NCI-H774 (cell line): ENCODE measurements at regions not wholly inside any gene's neighbourhood (a gene's known extent, or its start where the extent isn't known, plus 50 kb on each side); places are given as distances from the start of the nearest gene placed in this dataset.

ENCODE experiments used
- DNase-seq: peaks from one replicate; lab custom pipeline; 2025; lab: John Stamatoyannopoulos, UW

DNA sequence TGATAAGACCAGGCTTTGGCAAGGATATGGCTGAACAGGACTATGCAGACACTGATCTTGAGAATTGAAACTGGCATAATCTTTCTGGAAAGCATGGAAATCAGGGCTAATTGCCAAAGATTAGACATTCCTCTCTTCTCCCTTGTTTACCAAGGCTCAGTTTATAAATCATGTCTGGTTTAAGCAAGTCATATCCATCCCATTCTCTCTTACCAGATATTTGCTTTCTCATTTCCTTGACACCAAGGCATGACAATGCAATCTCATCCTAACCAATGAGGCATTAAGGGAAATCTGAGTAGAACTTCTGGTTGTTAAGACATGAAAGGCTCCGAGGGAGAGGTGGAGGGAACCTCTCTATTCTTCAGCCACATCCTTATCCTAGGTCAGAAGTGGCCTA lies 110.3 kb upstream of the CEP85L start:
- no peak for DNase-seq

DNA sequence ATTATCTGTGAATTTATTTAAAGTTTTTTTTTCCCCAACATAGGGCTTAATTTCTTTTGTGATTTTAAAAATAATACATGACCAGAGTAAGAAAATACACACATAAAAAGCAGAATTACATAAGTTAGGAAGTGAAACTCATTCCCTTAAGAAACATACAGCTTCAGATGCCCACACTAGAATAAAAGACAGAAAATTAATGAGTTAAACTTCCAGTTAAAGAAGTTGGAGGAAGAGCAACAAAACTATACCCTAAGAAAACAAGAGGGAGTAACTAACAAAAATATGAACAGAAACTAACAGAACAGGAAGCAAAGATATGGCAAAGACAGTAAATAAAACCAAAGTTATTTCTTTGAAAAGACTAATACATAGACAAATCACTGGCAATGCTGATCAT lies 107.6 kb upstream of the CEP85L start:
- DNase-seq = no peak

DNA sequence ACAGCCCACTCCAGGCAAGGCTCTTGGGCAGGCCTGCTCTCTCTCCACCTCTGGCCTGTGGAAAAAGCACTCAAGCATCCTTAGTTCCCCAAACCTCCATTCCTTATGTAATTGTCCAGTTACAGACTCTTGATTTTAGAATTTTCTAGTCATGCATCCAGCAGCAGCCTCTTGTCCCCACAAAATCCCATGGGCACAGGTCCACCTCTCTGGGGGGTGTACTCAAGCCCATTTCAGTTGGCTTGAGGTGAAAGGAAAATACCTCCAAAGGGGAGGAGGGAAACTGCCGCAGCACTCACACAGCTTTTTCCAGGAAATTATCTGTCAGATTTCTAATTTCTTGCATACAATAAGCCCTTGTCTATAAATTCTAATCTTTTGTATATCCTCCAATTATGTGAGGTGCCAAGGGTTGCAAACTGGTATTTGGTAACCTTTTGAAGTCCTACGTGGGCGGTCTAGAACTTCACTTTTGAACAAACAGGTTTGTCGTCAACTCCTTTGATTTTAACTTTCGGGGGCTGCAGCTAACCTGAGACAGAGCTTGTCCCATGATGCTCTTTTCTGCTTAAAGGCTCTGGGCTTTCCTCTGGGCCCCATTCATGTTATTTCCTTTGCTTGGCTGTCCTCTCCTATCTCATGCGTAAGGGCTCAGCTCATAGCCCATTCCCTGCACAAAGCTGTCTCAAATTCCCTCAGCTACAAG lies 104.7 kb upstream of the CEP85L start:
- no peak for DNase-seq

DNA sequence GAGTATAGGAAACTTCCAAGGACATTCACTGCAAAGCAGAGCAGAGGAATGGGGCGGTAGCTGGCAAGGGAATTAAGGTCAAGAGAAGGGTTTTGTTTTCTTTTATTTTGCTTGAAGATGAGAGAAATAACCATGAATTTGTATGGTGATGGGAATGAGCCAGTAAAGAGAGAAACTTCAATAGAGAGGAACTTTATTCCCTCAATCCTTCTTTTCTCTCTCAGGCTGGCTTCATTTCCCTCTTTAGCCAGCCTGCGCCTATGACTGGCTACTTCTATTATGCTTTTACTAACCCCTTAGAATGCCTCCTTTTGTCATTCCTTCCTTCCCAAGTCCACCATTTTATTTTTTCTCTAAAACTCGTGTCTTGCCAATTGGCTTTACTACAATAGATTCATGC lies 101.4 kb upstream of the CEP85L start:
- no peak for DNase-seq

DNA sequence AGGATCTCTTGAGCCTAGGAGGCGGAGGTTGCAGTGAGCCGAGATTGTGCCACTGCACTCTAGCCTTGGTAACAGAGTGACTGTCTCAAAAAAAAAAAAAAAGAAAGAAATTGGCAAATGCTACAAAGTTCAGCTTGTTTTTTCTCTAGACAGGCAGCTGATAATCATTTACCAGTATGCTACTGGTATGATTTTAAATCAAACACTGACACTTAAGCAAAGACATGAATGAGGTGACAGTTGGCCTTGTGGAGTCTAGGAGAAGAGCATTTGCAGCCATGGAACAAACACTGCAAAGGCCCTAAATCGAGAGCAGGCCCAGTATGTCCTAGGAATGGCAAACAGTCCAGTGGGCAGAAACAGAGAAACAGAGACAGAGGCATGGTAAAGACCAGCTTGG lies 99.7 kb upstream of the CEP85L start:
- DNase-seq = no peak

DNA sequence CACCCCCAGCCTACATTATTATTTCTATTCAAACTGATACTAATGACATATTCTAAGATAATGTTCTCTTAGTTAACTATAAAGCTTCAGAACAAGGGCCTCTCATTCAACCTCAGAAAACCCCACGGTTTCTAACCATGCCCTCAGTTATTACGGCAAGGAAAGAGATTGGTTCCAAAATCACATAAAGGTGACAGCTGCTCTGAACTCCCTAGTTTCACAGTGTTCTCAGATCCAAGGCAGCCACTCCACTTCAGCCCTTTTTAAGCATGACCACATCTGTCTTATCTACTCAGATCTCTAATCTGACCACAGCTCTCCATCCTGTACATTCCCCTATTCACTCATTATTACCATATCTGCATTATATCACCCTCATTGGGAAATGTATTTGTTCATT lies 98.8 kb upstream of the CEP85L start:
- no peak for DNase-seq

DNA sequence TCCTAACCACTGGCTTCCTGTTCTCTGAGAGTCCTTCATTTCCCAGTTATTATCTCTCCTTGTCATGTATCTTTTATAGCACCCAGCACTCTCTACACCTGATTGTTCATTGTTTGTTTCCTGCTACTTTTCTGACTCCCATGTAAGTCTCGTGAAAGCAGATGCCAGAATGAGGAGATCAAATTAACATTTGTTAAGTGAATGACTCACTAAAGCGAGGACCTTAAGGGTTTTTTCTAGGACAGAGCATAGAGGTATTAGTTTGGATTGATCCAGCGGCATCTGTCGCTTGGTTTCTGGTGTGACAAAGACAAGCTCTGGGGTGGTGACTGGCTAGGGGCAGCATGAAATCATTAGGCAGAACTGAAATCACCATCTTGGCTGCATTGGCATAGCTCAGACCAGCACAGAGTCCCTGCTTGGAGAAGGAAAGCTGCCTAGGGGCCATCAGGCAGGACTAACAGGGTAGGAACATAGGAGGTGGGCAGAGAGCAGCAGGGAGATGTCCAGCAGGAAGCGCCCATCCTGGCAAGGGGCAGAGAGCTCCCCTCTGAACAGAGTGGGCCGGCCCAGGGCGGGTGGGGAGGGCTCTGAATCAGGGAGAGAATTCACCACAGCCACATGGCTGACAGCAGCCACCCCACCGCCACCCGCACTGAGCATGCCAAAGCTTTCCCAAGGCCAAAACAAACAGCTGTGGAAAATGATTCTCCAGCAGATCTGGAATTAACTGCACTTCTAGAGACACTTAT lies 97.1 kb upstream of the CEP85L start:
- DNase-seq = peak; percentile 57

DNA sequence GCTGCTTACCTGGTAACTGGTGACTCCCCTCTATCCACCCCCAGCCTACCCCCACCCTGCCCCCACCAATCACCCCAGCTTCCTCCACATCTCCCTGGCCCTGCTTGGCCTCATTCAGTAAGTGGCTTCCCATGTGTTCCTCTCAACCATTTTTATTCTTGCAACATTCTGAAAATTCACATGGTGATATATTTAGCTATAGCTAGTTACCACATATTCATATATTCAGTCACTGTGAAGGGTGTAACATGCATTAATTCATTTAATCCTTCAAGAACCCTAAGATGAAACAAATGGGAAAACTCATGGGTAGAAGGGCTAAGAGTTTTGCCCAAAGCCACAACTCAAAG lies 95.4 kb upstream of the CEP85L start:
- no peak for DNase-seq

DNA sequence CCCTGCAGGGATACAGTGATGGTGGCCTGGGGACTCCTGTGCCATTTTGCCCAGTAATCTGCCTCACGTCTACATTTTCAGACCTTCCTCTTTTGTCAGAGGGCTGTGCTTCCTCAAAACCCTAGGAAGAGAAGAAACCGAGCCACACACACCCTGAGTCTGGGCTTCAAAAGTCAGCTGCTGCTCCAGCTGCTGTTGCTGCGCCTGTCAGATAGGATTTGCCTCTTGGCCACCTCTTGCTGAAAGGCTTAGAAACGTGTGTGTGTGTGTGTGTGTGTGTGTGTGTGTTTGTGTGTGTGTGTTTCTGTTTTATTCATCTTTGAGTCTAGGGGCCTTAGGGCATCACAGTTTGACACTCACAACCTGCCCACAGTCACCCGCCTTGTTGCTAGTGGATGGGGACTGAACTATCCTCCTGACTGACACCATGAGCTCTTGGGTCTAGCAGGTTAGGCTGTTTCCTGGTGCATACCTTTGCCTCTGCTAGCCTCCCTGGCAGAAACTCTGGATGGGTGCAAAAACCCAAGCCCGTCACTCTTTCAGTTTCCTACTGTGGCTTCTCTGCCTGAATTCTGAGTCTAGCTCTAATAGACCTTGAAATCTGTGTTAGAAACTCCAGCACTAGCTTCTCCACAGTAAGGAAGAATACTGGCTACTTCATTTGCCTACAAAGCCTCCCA lies 94.9 kb upstream of the CEP85L start:
- DNase-seq = no peak

DNA sequence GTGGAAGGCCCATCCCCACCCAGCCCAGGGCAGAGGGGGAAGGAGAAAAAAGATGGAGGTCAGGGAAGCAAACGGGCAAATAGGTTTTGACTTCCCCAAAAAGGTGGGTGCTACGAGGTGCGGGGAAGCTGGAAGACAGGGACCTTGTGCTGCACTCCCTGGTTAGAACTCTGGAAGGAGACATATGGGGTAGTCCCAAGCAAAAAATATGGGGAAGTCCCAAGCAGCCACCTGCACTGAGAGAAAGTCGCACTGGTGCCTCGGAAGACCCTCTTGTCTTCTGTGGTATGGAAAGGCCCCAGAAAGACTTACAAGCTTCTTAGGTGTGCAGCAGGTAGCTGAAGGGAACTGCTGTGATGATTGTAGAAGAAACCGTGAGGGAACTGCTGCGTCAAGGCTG lies 93.8 kb upstream of the CEP85L start:
- no peak for DNase-seq

DNA sequence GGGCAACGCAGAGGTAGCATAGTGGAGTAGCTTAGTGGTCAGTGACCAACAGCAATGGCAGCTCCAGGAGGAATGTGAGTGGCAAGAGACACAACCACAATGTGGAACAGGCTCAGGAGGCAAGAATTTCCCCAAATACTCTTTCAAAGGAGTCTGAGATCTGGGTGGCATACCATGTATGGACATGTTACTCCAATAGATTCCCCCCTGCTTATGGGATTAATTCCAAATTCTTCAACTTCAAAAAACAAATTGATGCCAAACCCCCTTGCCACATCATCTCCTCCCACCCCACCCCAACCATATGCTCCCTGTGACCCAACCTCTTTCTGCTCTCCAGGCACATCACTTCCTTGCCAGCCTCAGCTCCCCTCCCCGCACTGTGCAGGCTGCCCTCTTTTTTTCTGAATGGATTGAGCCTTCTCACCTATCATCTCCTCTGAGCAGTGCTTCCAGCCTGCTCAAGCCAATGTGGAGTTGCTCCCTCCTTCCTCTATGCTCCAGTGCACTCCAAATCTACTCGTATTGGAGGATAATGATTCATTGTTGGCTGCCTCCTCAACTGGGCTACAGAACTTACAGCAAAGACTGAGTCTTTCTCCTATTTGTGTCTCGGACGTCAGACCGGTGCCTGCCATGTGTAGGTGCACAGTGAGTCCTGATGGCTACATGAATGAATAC lies 93.0 kb upstream of the CEP85L start:
- DNase-seq = no peak

DNA sequence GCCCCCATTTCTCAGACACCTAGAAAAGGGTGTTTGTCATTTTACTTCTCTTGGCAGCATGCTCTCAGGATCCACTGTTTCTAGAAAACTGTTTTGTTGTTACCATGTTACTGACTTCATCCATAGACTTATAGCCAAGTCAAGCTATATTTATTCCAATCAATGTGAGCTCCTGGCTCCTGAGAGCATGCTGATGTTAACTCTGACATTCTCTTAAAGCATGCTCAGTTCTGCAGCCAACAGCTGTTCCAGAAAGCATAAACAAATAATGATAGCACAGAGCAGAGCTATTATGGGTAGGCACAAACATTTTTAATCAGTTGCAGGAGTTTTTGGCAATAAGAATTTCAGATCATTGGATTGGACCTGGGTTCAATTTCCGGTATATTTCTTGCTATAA lies 92.4 kb upstream of the CEP85L start:
- DNase-seq = no peak

DNA sequence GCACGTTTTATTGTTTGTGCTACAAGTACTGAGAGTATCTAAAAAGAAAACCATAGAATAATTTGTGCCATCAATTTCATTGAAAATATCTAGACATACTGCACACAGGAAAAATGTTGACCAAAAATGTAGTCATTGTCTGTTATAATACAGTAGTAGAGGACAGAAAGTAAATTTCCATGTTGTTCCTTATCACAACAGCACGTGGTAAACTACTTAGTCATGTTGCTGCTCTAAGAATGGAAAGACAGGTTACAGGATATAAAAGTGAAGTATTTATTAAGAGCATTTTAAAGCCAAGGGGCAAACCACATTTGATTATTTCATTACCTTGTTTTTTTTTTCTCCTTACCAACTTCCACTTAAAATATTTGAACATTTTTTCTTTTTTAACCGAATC lies 89.0 kb upstream of the CEP85L start:
- no peak for DNase-seq

DNA sequence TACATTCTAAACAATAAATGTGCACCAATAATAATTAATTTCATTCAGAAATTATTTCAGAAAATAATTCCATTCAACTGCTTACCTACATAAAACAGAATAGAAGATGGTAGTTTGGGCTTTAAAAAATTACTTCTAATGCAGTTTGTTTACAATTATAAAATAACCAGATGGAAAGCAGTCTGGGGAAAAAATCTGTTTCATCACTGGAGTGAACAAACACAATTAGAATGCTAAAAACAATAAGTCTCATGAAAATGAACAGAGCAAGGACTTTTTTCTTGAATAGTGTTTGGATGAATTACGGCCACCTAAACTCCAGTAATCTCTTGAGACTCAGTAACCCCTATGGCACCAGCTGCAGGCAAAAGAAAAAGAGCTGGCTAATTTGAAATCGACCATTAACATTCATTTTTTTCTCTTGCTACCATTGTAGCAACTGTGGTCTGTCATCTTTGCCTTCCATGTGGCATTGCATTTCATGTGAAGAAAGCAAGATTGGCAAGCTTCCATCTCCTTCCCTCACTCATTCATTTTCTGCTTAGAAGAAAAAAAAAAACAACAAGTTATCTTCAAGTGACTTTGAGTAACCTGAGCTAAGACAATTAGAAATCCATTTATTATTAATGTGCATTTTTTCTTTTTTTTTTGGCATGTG lies 88.4 kb upstream of the CEP85L start:
- no peak for DNase-seq

DNA sequence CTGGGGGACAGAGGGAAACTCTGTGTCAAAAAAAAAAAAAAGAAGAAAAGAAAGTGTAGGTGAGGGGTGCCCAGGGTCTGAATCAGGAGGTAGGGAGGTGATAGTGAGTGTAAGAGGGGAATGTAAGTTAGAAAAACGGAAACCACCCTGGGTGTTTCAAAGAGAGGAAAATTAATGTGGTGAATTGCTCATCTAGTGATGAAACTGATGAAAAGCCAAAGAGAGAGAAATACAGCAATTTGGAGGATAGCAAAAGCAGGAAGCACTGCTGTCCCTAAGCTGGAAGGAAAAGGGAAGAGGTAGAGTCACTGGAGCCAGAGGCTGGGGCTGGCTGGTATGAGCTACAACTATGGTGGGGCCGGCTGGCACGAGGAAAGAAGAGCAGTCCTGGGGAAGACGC lies 85.0 kb upstream of the CEP85L start:
- DNase-seq = no peak

DNA sequence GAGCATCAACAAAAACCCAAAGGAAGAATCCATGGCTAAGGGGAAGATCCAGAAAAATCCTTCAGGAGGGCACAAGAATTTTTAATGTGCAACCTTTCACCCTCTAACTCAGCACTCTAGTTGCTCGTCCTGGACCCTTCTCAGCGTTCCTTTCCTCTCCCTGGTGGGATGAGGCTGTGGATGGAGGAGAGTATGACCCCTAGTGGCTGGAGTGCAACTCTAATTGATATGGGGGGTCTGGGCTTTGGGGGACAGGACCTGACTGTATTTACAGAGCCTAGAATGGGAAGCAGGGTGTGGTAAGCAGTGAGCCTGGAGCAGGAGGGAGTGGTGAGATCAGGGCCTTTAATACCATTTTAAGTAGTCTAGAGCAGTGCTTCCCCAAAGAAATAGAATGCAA lies 83.9 kb upstream of the CEP85L start:
- DNase-seq = no peak

DNA sequence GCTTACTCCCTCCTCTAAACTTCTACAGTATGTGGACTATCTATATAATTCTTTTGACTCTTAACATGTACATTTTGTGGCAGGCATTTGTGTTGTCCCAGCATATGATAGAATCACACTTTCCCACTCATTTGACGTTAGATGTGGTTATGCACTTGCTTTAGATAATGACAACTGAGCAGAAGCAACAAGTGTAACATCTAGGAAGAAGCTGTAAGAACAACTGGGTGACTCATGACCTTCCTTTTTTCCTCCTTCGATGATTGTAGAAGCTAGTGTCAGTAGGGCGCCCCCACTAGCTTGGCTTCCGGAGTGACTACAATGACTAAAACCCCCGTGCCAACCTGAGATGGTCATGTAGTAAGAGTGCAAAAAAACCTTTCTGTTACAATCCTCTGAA lies 74.6 kb upstream of the CEP85L start:
- DNase-seq = no peak

DNA sequence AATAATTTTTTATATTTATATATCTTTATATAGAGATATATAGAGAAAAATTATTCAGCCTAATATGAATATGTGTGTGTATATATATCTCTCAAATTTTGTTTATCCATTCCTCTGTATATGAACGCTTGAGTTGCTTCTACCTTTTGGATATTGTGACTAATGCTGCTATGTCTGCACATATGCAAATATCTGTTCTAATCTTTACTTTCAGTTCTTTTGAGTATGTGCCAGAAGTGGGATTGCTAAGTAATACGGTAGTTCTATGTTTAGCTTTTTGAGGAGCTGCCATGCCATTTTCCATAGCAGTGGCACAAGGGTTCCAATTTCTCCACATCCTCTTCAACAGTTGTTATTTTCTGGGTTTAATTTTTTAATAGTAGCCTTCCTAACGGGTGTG lies 72.8 kb upstream of the CEP85L start:
- DNase-seq = no peak

DNA sequence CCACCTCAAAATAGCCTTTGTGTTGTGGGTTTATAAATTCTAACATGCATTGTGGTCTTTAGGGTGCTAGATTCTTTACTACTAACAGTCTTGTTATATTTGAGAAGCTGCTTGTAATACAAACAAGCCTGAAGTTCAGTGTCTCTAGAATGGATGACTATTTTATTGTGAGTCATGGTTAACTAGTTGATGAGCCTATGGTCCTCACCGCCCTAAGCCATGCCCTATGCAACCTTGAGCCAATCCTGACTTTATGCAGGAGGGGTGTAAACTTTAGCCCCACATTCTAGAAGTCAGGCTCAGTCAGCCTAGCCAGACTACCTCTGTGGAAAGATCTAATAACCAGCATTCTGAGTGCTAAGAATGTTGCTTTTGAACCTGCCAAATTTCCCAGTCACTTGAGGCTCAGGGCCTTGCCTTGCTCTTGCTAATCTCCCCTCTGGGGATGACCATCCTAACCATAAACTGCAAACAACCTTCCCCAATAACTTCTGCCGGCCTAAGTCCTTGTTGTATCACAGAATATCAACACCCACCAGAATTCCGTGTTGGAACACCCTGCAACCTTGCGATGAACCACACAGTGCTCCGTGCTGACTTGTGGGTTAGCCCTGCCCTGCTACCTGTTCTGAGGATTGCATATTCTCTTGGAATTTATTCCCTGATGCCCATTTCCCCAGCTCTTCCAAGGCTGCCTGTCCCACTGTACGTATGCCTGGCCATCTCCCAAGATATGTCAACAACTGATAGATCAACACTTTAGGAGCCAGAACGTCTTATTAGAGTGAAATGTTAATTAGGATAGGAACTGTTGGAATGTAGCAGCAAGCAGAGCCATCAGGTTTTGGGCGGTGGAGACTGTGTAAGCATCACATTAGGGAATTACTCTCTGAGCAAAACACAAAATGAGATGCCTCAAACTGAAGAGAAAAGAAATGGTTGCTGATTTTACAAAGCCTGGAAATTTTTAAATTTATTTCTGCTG lies 71.7 kb upstream of the CEP85L start:
- no peak for DNase-seq

DNA sequence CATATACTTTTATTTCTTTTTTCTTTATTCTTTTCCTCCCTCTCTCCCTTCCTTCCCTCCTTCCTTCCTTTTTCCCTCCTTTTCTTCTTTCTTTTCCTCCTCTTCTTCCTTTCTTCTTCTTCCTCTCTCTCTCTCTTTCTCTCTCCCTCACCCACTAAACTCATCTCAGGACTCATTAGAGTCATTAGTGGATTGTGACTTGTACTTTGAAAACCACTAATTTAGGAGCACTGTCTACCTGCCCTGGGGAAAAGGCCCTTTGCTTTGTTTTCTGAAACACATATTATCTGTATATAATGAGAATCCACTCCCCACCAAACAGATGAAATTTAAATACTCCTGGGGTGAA lies 68.7 kb upstream of the CEP85L start:
- DNase-seq = no peak
